Transverse colon (tissue), 4 donors: ENCODE measurements at regions not wholly inside any gene's neighbourhood (a gene's known extent, or its start where the extent isn't known, plus 50 kb on each side); places are given as distances from the start of the nearest gene placed in this dataset.

Experiments
- DNase-seq: peaks from one replicate; pipeline ENCODE4 v3.0.0-alpha.2; 2019
- H3K27ac ChIP-seq, 4 donors: fragments of 200-600 bp; sonication (generic); 2 replicates each; pipeline ENCODE4 v1.5.1; 2016 to 2018; ENCODE audit warnings: inconsistent platforms in 4 of 4
- H3K27me3 ChIP-seq: fragments of 200-600 bp; sonication (generic); 2 replicates; pipeline ENCODE4 v1.5.1; 2017; ENCODE audit warnings: inconsistent platforms
- H3K36me3 ChIP-seq, 4 donors: fragments of 200-600 bp; sonication (generic); 2 replicates each; pipeline ENCODE4 v1.5.1; 2017 to 2019; ENCODE audit warnings: inconsistent platforms in 4 of 4
- H3K4me1 ChIP-seq, 4 donors: fragments of 200-600 bp; sonication (generic); 2 replicates each; pipeline ENCODE4 v1.5.1; 2017 to 2020; ENCODE audit warnings: inconsistent platforms in 4 of 4
- H3K4me3 ChIP-seq, 4 donors: fragments of 200-600 bp; sonication (generic); 1 replicate in 1 of 4; 2 replicates in 3 of 4; pipeline versions ENCODE4 v1.5.1 to v1.6.1; 2017 to 2019; ENCODE audit warnings: inconsistent platforms in 4 of 4
- H3K9me3 ChIP-seq, 2 donors: fragments of 200-600 bp; sonication (generic); 2 replicates each; pipeline ENCODE4 v1.5.1; 2017 to 2019; ENCODE audit warnings: inconsistent platforms in 2 of 2
- EP300 ChIP-seq: sonication (generic); formaldehyde crosslinking; IDR thresholded peaks from one replicate; pipeline ENCODE4 v1.6.1; 2017; ENCODE audit warnings: antibody characterized with exemption, low read depth
- POLR2A ChIP-seq: fragments of 450-650 bp; IDR thresholded peaks from one replicate; pipeline ENCODE4 v1.6.1; 2016; ENCODE audit warnings: antibody characterized with exemption, mild to moderate bottlenecking, moderate library complexity
- POLR2AphosphoS5 ChIP-seq, 3 donors: sonication (generic); formaldehyde crosslinking; IDR thresholded peaks; one replicate each; pipeline ENCODE4 v1.6.1; 2016; ENCODE audit warnings: antibody characterized with exemption in 3 of 3
- WGBS, 2 donors: methylation state at CpG; one replicate each; pipeline ENCODE4 v1.1.5; 2018; ENCODE audit warnings: low coverage in 1 of 2; 5-methylcytosine and 5-hydroxymethylcytosine counted together
- in situ Hi-C, 4 donors: fragments of 200-750 bp; cut with MboI; loops; one replicate each; pipeline versions ENCODE4 v1.15.0 to v1.15.1; 2017; ENCODE audit warnings: low sequenced_read_pairs in 3 of 4, low pct_ligation_motif_present in 1 of 4, low pct_unique_long_range_greater_than_20kb in 1 of 4
- intact Hi-C: fragments of 100-400 bp; cut with DNase I; formaldehyde crosslinking; loops from one replicate; pipeline ENCODE4 v1.15.1; 2023; ENCODE audit warnings: low total_unique reads
- TF ChIP-seq, protein P1 (sequence below), 5 experiments: fragments of 200-600 bp in 3 of 5; fragments of 450-650 bp in 2 of 5; sonication (generic) in 3 of 5; IDR thresholded peaks; 1 replicate in 2 of 5; 2 replicates in 3 of 5; pipeline ENCODE4 v1.5.1; 2016 to 2017; ENCODE audit warnings: antibody characterized with exemption in 5 of 5, inconsistent platforms in 3 of 5, mild to moderate bottlenecking in 2 of 5, moderate library complexity in 1 of 5

DNA sequence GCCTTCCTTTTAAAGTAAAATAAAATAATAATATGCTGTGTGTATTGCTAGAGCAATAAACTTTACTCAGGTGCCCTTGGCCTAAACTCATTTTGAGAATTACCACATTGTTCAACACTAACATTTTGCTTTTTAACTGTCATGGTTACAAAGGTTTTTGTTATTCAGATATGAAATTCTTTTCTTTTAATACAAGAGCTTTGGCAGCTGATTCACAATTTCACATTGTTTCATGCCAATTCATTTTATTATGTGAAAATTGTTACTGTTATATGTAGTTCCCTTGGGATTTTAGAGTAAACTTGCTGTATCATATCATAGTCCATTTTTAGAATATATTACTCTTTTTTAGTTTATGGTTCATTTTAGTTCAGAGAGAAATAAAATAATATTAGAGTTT lies 65.8 kb upstream of the ZNF804A start:
- no peak for TF ChIP-seq POLR2AphosphoS5 (IDR thresholded peaks at IDR 0.05)
- TF ChIP-seq POLR2A, result no peak
- no peak for TF ChIP-seq EP300
- TF ChIP-seq, protein P1, sequence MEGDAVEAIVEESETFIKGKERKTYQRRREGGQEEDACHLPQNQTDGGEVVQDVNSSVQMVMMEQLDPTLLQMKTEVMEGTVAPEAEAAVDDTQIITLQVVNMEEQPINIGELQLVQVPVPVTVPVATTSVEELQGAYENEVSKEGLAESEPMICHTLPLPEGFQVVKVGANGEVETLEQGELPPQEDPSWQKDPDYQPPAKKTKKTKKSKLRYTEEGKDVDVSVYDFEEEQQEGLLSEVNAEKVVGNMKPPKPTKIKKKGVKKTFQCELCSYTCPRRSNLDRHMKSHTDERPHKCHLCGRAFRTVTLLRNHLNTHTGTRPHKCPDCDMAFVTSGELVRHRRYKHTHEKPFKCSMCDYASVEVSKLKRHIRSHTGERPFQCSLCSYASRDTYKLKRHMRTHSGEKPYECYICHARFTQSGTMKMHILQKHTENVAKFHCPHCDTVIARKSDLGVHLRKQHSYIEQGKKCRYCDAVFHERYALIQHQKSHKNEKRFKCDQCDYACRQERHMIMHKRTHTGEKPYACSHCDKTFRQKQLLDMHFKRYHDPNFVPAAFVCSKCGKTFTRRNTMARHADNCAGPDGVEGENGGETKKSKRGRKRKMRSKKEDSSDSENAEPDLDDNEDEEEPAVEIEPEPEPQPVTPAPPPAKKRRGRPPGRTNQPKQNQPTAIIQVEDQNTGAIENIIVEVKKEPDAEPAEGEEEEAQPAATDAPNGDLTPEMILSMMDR (IDR thresholded peaks at IDR 0.05), result no peak
- DNase-seq, result no peak
- H3K27ac ChIP-seq, result no peak overlapping the region
- intact Hi-C loops, result no loop called here
- no peak overlapping the region for H3K4me3 ChIP-seq
- H3K27me3 ChIP-seq, result no peaks in the 10 kb centered on the region
- in situ Hi-C loops, result no loop called here
- no peaks in the 10 kb centered on the region for H3K36me3 ChIP-seq
- H3K9me3 ChIP-seq, result peaks cover 11% of the 10 kb centered on the region in 2 donors
- no peaks in the 10 kb centered on the region for H3K4me1 ChIP-seq

DNA sequence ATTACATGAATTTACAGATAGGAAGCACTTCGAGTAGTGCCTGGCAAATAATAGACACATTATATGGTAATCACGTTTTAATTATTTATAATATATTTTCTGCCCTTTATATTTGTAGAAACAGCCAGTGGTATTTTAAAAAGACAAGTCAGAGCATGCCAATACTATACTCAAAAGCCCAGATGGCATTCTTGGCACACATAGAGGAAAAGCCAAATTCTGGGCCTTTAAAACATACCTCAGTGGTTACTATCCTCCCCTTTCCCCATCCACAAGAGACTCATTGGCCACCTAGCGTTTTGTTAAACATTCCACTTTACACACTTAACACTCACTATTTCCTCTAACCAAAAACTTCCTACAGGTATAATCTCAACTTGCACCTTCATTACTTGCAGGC lies 63.3 kb upstream of the ZNF804A start:
- Histone ChIP-seq H3K27me3 (no peaks in the 10 kb centered on the region), H3K4me1 (no peaks in the 10 kb centered on the region), H3K27ac (no peak overlapping the region), H3K9me3 (no peaks in the 10 kb centered on the region), H3K4me3 (no peak overlapping the region), H3K36me3 (no peaks in the 10 kb centered on the region)
- TF ChIP-seq POLR2A (no peak), EP300 (no peak), POLR2AphosphoS5 (IDR thresholded peaks at IDR 0.05) (no peak)
- TF ChIP-seq, protein P1 (IDR thresholded peaks at IDR 0.05), result no peak
- intact Hi-C loops (no loop called here), in situ Hi-C loops (no loop called here)
- WGBS, 2 donors, result 75 to 76% methylated on average over 3 of the region's 3 CpGs
- DNase-seq, result no peak

GRCh38 chr2:184540246-184540789 lies 58.0 kb upstream of the ZNF804A start:
- Histone ChIP-seq H3K27ac (no peak overlapping the region), H3K27me3 (no peaks in the 10 kb centered on the region), H3K4me3 (no peak overlapping the region), H3K4me1 (no peaks in the 10 kb centered on the region), H3K36me3 (no peaks in the 10 kb centered on the region), H3K9me3 (no peaks in the 10 kb centered on the region)
- in situ Hi-C loops (no loop called here), intact Hi-C loops (no loop called here)
- TF ChIP-seq, protein P1 (IDR thresholded peaks at IDR 0.05), result no peak
- no peak for DNase-seq

DNA sequence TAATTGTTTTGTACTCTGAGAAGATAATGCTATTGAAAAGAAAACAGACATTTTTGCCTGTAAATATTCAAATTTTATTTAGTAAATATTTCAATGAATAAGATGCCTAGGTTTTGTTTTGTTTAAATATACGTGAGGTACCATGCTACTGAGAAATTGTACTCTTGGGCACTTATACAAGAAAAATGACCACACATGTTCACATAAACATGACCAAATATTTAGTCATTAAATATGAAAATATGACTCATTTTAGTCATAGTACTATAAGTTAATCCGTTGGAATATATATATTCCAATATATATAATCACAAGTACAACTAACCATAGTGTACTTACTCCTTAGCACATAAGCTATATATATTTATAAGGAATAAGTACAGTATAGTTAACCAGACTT lies 56.7 kb upstream of the ZNF804A start:
- H3K4me1 ChIP-seq, result no peaks in the 10 kb centered on the region
- H3K27me3 ChIP-seq, result no peaks in the 10 kb centered on the region
- 76 to 80% methylated on average over 2 of the region's 2 CpGs for WGBS, 2 donors
- intact Hi-C loops, result no loop called here
- H3K4me3 ChIP-seq, result no peak overlapping the region
- in situ Hi-C loops, result no loop called here
- TF ChIP-seq EP300 (no peak), POLR2A (no peak), POLR2AphosphoS5 (IDR thresholded peaks at IDR 0.05) (no peak)
- TF ChIP-seq, protein P1 (IDR thresholded peaks at IDR 0.05), result no peak
- H3K27ac ChIP-seq, result no peak overlapping the region
- H3K36me3 ChIP-seq, result no peaks in the 10 kb centered on the region
- DNase-seq, result no peak
- no peaks in the 10 kb centered on the region for H3K9me3 ChIP-seq
